A673 (cell line): ENCODE measurements at regions not wholly inside any gene's neighbourhood (a gene's known extent, or its start where the extent isn't known, plus 50 kb on each side); places are given as distances from the start of the nearest gene placed in this dataset.

Experiments
- CTCF ChIP-seq: fragments of 300-800, 200-600 bp; sonication (generic); conservative IDR thresholded peaks from 2 replicates; pipeline ENCODE4 v1.5.1; 2017; ENCODE audit warnings: low read depth, mild to moderate bottlenecking, antibody characterized with exemption, low read length, moderate library complexity, mixed read lengths
- EZH2 ChIP-seq: fragments of 200-600 bp; sonication (generic); IDR thresholded peaks from 2 replicates; pipeline ENCODE4 v1.6.1; 2017; ENCODE audit warnings: borderline replicate concordance, low read depth, mild to moderate bottlenecking, mixed read lengths, antibody characterized with exemption, low read length; ENCODE audit not compliant: poor library complexity, severe bottlenecking

- no peak for TF ChIP-seq CTCF
- TF ChIP-seq EZH2, result no peak
These were observed 143.9 kb upstream of the SEMA3C start for GRCh38 chr7:81062755-81063154.
